H7 (cell line): ENCODE measurements at regions not wholly inside any gene's neighbourhood (a gene's known extent, or its start where the extent isn't known, plus 50 kb on each side); places are given as distances from the start of the nearest gene placed in this dataset.
A peak's percentile ranks its signal among the peaks of the same experiment; 100 is the strongest.
"Not testable (repeated sequence)": the region's sequence is repeated elsewhere in the genome, so short reads cannot be mapped to it uniquely, and the experiment has no call there.

Experiments used
- DNase-seq: peaks from one replicate; pipeline ENCODE4 v3.0.0; 2012
- H3K27me3 ChIP-seq: 2 replicates; pipeline ENCODE4 v1.6.0; 2011; ENCODE audit warnings: mild to moderate bottlenecking, low read length; ENCODE audit not compliant: control insufficient read depth, insufficient read depth
- H3K36me3 ChIP-seq: replicated peaks from 2 replicates; pipeline ENCODE4 v1.5.1; 2011; ENCODE audit warnings: low read length; ENCODE audit not compliant: control insufficient read depth, insufficient read depth
- H3K4me3 ChIP-seq: 2 replicates; pipeline ENCODE4 v1.5.1; 2011; ENCODE audit warnings: low read depth, mild to moderate bottlenecking, control low read depth, low read length, moderate library complexity; ENCODE audit not compliant: insufficient read depth

- no peaks in the 10 kb centered on the region for H3K36me3 ChIP-seq
- no peak for DNase-seq
- H3K27me3 ChIP-seq = no peaks in the 10 kb centered on the region
- no peak overlapping the region for H3K4me3 ChIP-seq
Measured at GRCh38 chr3:25178672-25179071, 249.4 kb upstream of the RARB start.

GRCh38 chr3:25181096-25181495 is 247.0 kb upstream of the RARB start:
- DNase-seq = no peak
- no peaks in the 10 kb centered on the region for H3K36me3 ChIP-seq
- no peaks in the 10 kb centered on the region for H3K27me3 ChIP-seq
- H3K4me3 ChIP-seq = no peak overlapping the region

- H3K36me3 ChIP-seq = no peaks in the 10 kb centered on the region
- H3K27me3 ChIP-seq = no peaks in the 10 kb centered on the region
- DNase-seq = no peak
- H3K4me3 ChIP-seq = no peak overlapping the region
Measured at GRCh38 chr3:25182794-25183193, 245.3 kb upstream of the RARB start.

- Histone ChIP-seq H3K36me3 (no peaks in the 10 kb centered on the region), H3K27me3 (no peaks in the 10 kb centered on the region), H3K4me3 (no peak overlapping the region)
- DNase-seq = no peak
Measured at GRCh38 chr3:25184641-25185250, 243.3 kb upstream of the RARB start.

- Histone ChIP-seq H3K36me3 (no peaks in the 10 kb centered on the region), H3K27me3 (no peaks in the 10 kb centered on the region), H3K4me3 (no peak overlapping the region)
- DNase-seq = no peak
Measured at GRCh38 chr3:25191673-25192072, 236.4 kb upstream of the RARB start.

- not testable (repeated sequence) for H3K4me3 ChIP-seq, H3K27me3 ChIP-seq, DNase-seq, H3K36me3 ChIP-seq
Measured at GRCh38 chr3:25199567-25199966, 228.5 kb upstream of the RARB start.

- no peaks in the 10 kb centered on the region for H3K27me3 ChIP-seq
Measured at GRCh38 chr3:25212736-25213135, 215.3 kb upstream of the RARB start.

GRCh38 chr3:25214034-25214433 is 214.0 kb upstream of the RARB start:
- Histone ChIP-seq H3K27me3 (no peaks in the 10 kb centered on the region), H3K4me3 (no peak overlapping the region), H3K36me3 (no peaks in the 10 kb centered on the region)
- DNase-seq = no peak

More at GRCh38 chr3:25212736-25213135, 215.3 kb upstream of the RARB start:
- DNase-seq = peak; percentile 2
- Histone ChIP-seq H3K36me3 (no peaks in the 10 kb centered on the region), H3K4me3 (no peak overlapping the region)

- no peaks in the 10 kb centered on the region for H3K36me3 ChIP-seq
Measured at GRCh38 chr3:25218362-25218761, 209.7 kb upstream of the RARB start.

GRCh38 chr3:25226747-25227146 is 201.3 kb upstream of the RARB start:
- H3K27me3 ChIP-seq = no peaks in the 10 kb centered on the region
- DNase-seq = no peak
- H3K36me3 ChIP-seq = no peaks in the 10 kb centered on the region
- no peak overlapping the region for H3K4me3 ChIP-seq

More at GRCh38 chr3:25218362-25218761, 209.7 kb upstream of the RARB start:
- Histone ChIP-seq H3K4me3 (no peak overlapping the region), H3K27me3 (no peaks in the 10 kb centered on the region)
- DNase-seq = no peak

GRCh38 chr3:25229586-25229985 is 198.5 kb upstream of the RARB start:
- no peak overlapping the region for H3K4me3 ChIP-seq
- no peaks in the 10 kb centered on the region for H3K27me3 ChIP-seq
- no peaks in the 10 kb centered on the region for H3K36me3 ChIP-seq
- DNase-seq = no peak

- Histone ChIP-seq H3K36me3 (no peaks in the 10 kb centered on the region), H3K4me3 (no peak overlapping the region), H3K27me3 (no peaks in the 10 kb centered on the region)
- DNase-seq = no peak
Measured at GRCh38 chr3:25235031-25235430, 193.0 kb upstream of the RARB start.

- Histone ChIP-seq H3K27me3 (no peaks in the 10 kb centered on the region), H3K4me3 (no peak overlapping the region), H3K36me3 (no peaks in the 10 kb centered on the region)
- no peak for DNase-seq
Measured at GRCh38 chr3:25235466-25235865, 192.6 kb upstream of the RARB start.

GRCh38 chr3:25237602-25238001 is 190.5 kb upstream of the RARB start:
- Histone ChIP-seq H3K27me3 (no peaks in the 10 kb centered on the region), H3K36me3 (no peaks in the 10 kb centered on the region), H3K4me3 (no peak overlapping the region)
- no peak for DNase-seq

- no peak for DNase-seq
- no peak overlapping the region for H3K4me3 ChIP-seq
- H3K36me3 ChIP-seq = no peaks in the 10 kb centered on the region
- no peaks in the 10 kb centered on the region for H3K27me3 ChIP-seq
Measured at GRCh38 chr3:25239042-25239441, 189.0 kb upstream of the RARB start.

- H3K4me3 ChIP-seq = no peak overlapping the region
- DNase-seq = no peak
- H3K36me3 ChIP-seq = no peaks in the 10 kb centered on the region
- no peaks in the 10 kb centered on the region for H3K27me3 ChIP-seq
Measured at GRCh38 chr3:25246913-25247312, 181.2 kb upstream of the RARB start.
